ENCODE measurements at regions not wholly inside any gene's neighbourhood (a gene's known extent, or its start where the extent isn't known, plus 50 kb on each side); places are given as distances from the start of the nearest gene placed in this dataset.

GRCh38 chr17:73953206-73954033 lies 250.1 kb upstream of the RPL38 start:
- H3K9ac ChIP-seq (ENCODE audit: low read length): peak overlapping the region; percentile 53
- no peaks in the 10 kb centered on the region for H3K9me2 ChIP-seq (ENCODE audit: insufficient read depth, low read length)
- no peaks in the 10 kb centered on the region for H3K36me3 ChIP-seq (ENCODE audit: insufficient read depth, low read length)
- no peak overlapping the region for H3K4me2 ChIP-seq (ENCODE audit: low read length)
- H4K20me1 ChIP-seq (ENCODE audit: insufficient read depth): no peaks in the 10 kb centered on the region
- no peaks in the 10 kb centered on the region for H3K79me2 ChIP-seq (replicated peaks; ENCODE audit: insufficient read depth, low read length)
- H3K27ac ChIP-seq (ENCODE audit: low read length): no peak overlapping the region
- H3F3A ChIP-seq (ENCODE audit: insufficient read depth, low read length, poor library complexity, severe bottlenecking): no peaks in the 10 kb centered on the region
- TF ChIP-seq SMC3 (conservative IDR thresholded peaks at IDR 0.05; ENCODE audit: poor library complexity) (no peak), MXI1 (conservative IDR thresholded peaks at IDR 0.05; ENCODE audit: poor library complexity, severe bottlenecking) (no peak), REST (IDR thresholded peaks at IDR 0.05; ENCODE audit: borderline replicate concordance) (no peak), TAF1 (IDR thresholded peaks at IDR 0.05; ENCODE audit: low read depth) (no peak), EP300 (conservative IDR thresholded peaks at IDR 0.05; ENCODE audit: poor library complexity, severe bottlenecking) (no peak), CTCF (IDR thresholded peaks at IDR 0.05; ENCODE audit: poor library complexity, severe bottlenecking) (no peak), POLR2AphosphoS5 (IDR thresholded peaks at IDR 0.05) (no peak), EZH2 (IDR thresholded peaks at IDR 0.05; ENCODE audit: borderline replicate concordance, insufficient read depth, low read length, poor library complexity, severe bottlenecking) (no peak), RAD21 (conservative IDR thresholded peaks at IDR 0.05) (no peak)
- H3K4me3 ChIP-seq (ENCODE audit: low read length): peak overlapping the region; percentile 59
- H3K9me3 ChIP-seq (ENCODE audit: low read length): no peaks in the 10 kb centered on the region
- peaks cover 10% of the 10 kb centered on the region for H3K27me3 ChIP-seq (ENCODE audit: insufficient read depth, low read depth, low read length)
- no peak overlapping the region for H2AFZ ChIP-seq (ENCODE audit: low read depth, low read length)

- no peak overlapping the region for H3K4me3 ChIP-seq (ENCODE audit: low read length)
- TF ChIP-seq REST (IDR thresholded peaks at IDR 0.05; ENCODE audit: borderline replicate concordance): no peak
- TF ChIP-seq MXI1 (conservative IDR thresholded peaks at IDR 0.05; ENCODE audit: poor library complexity, severe bottlenecking): no peak
- no peak for TF ChIP-seq EZH2 (IDR thresholded peaks at IDR 0.05; ENCODE audit: borderline replicate concordance, insufficient read depth, low read length, poor library complexity, severe bottlenecking)
- TF ChIP-seq CTCF (IDR thresholded peaks at IDR 0.05; ENCODE audit: poor library complexity, severe bottlenecking): no peak
- no peak for TF ChIP-seq TAF1 (IDR thresholded peaks at IDR 0.05; ENCODE audit: low read depth)
- no peak for TF ChIP-seq SMC3 (conservative IDR thresholded peaks at IDR 0.05; ENCODE audit: poor library complexity)
- no peak for TF ChIP-seq POLR2AphosphoS5 (IDR thresholded peaks at IDR 0.05)
- TF ChIP-seq EP300 (conservative IDR thresholded peaks at IDR 0.05; ENCODE audit: poor library complexity, severe bottlenecking): no peak
- no peak for TF ChIP-seq RAD21 (conservative IDR thresholded peaks at IDR 0.05)
- no peaks in the 10 kb centered on the region for H3F3A ChIP-seq (ENCODE audit: insufficient read depth, low read length, poor library complexity, severe bottlenecking)
- no peak overlapping the region for H2AFZ ChIP-seq (ENCODE audit: low read depth, low read length)
- H3K9me2 ChIP-seq (ENCODE audit: insufficient read depth, low read length): no peaks in the 10 kb centered on the region
- H3K4me2 ChIP-seq (ENCODE audit: low read length): no peak overlapping the region
- H3K27me3 ChIP-seq (ENCODE audit: insufficient read depth, low read depth, low read length): peaks cover 10% of the 10 kb centered on the region
- H3K9me3 ChIP-seq (ENCODE audit: low read length): no peaks in the 10 kb centered on the region
- H4K20me1 ChIP-seq (ENCODE audit: insufficient read depth): no peaks in the 10 kb centered on the region
- H3K79me2 ChIP-seq (replicated peaks; ENCODE audit: insufficient read depth, low read length): no peaks in the 10 kb centered on the region
- no peak overlapping the region for H3K27ac ChIP-seq (ENCODE audit: low read length)
- H3K9ac ChIP-seq (ENCODE audit: low read length): no peak overlapping the region
- H3K36me3 ChIP-seq (ENCODE audit: insufficient read depth, low read length): no peaks in the 10 kb centered on the region
Measured at GRCh38 chr17:73954951-73955350, 248.5 kb upstream of the RPL38 start.

Measured in neural cell (in vitro differentiated cells).